GM21447 (cell line): ENCODE measurements at regions not wholly inside any gene's neighbourhood (a gene's known extent, or its start where the extent isn't known, plus 50 kb on each side); places are given as distances from the start of the nearest gene placed in this dataset.

ENCODE experiments used
- ATAC-seq: cut with Tn5 transposase; IDR thresholded peaks from one replicate; pipeline ENCODE4 v1.9.1; 2021; ENCODE audit not compliant: unreplicated experiment

DNA sequence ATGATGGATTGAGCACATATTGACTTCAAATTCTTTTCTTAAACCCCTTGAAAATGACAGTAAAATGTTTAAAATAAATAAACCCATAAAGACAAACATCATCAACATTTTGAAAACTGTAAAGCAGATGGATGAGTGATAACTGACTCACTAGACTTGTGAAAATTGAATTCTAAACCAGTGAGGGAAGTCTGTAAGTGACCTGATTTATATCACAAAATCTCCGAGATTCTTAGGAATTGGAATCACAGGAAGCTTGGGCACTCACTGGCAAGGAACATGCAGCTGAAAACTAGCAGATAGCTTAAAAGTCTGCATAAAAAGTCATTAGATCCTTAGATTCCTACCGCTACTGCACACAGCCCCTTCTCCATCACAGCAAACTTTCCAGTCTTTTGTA is 51.3 kb upstream of the TSC22D1 start:
- no peak for ATAC-seq

DNA sequence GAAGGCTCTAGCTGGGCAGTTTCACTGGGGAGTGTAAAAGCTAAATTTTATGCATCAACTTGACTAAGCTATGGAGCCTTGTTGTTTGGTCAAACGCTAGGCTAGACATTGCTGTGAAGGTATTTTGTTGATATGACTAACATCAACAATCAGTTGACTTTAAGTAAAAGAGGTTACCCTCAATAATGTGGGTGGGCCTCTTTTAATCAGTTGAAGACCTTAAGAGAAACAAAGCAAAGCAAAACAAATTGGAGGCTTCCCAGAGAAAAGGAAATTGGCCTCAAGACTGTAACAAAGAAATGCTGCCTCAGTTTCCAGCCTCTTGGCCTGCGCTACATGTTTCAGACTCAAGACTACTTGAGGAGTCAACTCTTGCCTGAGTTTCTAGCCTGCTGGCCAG is 50.0 kb upstream of the TSC22D1 start:
- ATAC-seq, result no peak
